ENCODE measurements at regions not wholly inside any gene's neighbourhood (a gene's known extent, or its start where the extent isn't known, plus 50 kb on each side); places are given as distances from the start of the nearest gene placed in this dataset.

DNA sequence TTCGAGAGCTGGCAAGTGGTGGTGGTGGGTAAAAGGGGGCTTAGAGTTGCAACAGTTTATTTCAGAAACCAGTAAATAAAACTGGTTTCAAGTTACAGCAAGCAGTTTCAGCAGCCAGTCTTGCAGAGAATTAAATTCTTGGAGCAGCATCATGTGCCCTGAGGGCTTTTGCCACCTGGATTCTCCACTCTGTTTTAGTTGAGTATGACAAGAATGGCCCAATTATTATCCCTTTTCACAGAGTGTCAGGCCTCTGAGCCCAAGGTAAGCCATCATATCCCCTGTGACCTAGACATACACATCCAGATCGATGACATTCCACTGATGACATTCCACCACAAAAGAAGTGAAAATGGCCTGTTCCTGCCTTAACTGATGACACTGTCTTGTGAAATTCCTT, 72.8 kb upstream of the FANCL start:
- Histone ChIP-seq H3K27me3 (ENCODE audit: insufficient read depth, low read depth, severe bottlenecking) (no peaks in the 10 kb centered on the region), H3K27ac (no peak overlapping the region), H3K4me3 (ENCODE audit: low read depth, low read length) (no peak overlapping the region), H3K36me3 (no peaks in the 10 kb centered on the region), H3K9me3 (ENCODE audit: severe bottlenecking) (peaks cover 3% of the 10 kb centered on the region)
- TF ChIP-seq, protein P1, sequence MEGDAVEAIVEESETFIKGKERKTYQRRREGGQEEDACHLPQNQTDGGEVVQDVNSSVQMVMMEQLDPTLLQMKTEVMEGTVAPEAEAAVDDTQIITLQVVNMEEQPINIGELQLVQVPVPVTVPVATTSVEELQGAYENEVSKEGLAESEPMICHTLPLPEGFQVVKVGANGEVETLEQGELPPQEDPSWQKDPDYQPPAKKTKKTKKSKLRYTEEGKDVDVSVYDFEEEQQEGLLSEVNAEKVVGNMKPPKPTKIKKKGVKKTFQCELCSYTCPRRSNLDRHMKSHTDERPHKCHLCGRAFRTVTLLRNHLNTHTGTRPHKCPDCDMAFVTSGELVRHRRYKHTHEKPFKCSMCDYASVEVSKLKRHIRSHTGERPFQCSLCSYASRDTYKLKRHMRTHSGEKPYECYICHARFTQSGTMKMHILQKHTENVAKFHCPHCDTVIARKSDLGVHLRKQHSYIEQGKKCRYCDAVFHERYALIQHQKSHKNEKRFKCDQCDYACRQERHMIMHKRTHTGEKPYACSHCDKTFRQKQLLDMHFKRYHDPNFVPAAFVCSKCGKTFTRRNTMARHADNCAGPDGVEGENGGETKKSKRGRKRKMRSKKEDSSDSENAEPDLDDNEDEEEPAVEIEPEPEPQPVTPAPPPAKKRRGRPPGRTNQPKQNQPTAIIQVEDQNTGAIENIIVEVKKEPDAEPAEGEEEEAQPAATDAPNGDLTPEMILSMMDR (IDR thresholded peaks at IDR 0.05; ENCODE audit: low read depth, low read length): no peak
- DNase-seq: no peak

DNA sequence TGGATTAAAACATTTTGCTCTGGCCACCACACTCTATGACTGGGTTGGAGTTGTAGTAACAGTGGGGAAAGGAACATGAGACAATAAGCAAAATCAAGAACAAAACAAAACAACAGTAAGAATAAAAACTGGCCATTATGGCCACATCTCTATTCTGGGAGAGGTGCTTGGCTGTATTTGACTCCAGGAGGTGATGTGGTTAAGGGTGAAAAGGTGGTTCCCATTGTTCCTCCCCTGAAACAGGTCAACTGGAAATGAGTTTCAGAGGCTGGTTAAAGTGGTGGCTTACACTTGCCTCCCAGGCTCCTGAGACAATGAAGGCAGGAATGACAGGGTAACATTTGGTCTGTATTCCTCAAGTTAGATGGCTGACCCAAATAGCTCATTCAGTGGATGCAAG, 67.3 kb upstream of the FANCL start:
- Histone ChIP-seq H3K4me3 (ENCODE audit: low read depth, low read length) (no peak overlapping the region), H3K27ac (no peak overlapping the region), H3K36me3 (no peaks in the 10 kb centered on the region), H3K9me3 (ENCODE audit: severe bottlenecking) (peaks cover 6% of the 10 kb centered on the region), H3K27me3 (ENCODE audit: insufficient read depth, low read depth, severe bottlenecking) (no peaks in the 10 kb centered on the region)
- no peak for DNase-seq
- TF ChIP-seq, protein P1 (IDR thresholded peaks at IDR 0.05; ENCODE audit: low read depth, low read length): no peak

DNA sequence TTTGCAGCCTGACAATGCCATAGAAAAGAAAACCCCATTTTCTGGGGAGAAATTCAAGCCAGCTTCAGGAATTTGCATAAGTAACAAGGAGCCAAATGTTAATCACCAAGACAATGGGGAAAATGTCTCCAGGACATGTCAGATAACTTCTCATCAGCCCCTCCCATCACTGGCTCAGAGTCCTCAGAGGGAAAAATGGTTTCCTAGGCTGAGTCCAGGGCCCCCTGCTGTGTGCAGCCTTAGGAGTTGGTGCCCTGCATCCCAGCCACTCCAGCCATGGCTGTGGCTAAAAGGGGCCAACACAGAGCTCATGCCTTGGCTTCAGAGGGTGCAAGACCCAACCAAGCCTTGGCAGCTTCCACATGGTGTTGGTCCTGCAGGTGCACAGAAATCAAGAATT, 63.7 kb upstream of the FANCL start:
- Histone ChIP-seq H3K27me3 (ENCODE audit: insufficient read depth, low read depth, severe bottlenecking) (no peaks in the 10 kb centered on the region), H3K4me3 (ENCODE audit: low read depth, low read length) (no peak overlapping the region), H3K36me3 (no peaks in the 10 kb centered on the region), H3K27ac (no peak overlapping the region), H3K9me3 (ENCODE audit: severe bottlenecking) (peaks cover 3% of the 10 kb centered on the region)
- DNase-seq: no peak
- TF ChIP-seq, protein P1 (IDR thresholded peaks at IDR 0.05; ENCODE audit: low read depth, low read length): no peak

DNA sequence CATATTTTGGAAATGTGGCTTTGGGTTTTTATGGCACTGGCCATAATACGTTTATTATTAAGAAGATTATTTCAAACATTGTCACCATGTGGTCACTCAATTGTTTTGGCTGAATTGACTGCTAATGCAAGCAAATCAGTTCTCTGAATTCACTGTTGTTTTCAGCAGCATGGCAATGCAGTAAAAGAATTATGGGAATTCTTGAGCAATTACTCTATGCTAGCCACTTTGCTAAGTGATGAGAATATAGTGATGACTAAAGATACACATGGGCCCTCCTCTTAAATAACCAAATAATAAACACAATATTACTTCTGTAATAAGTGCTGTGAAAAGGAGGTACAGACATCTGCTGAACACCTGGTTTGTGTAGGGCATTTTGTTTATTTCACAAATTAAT, 58.0 kb upstream of the FANCL start:
- no peaks in the 10 kb centered on the region for H3K27me3 ChIP-seq (ENCODE audit: insufficient read depth, low read depth, severe bottlenecking)
- no peaks in the 10 kb centered on the region for H3K36me3 ChIP-seq
- DNase-seq: no peak
- no peak overlapping the region for H3K4me3 ChIP-seq (ENCODE audit: low read depth, low read length)
- TF ChIP-seq, protein P1 (IDR thresholded peaks at IDR 0.05; ENCODE audit: low read depth, low read length): no peak
- H3K27ac ChIP-seq: no peak overlapping the region
- H3K9me3 ChIP-seq (ENCODE audit: severe bottlenecking): no peaks in the 10 kb centered on the region

DNA sequence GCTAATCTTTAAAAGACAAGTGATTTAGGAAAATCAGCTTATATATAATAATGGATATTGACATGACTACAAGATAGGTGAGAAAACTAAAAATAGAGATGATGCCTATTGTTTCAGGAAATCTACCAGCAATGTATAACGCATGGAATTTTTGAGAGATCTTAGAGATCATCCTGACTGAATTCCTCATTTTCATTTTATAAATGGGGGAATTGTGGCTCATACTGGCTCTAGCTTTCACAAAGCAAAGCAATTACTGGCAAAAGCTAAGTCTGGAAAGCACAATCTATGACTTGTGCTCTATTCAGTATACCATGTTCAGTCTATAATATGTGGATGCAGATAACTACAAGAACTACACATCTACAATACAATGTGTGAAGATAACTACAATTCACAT, 51.9 kb upstream of the FANCL start:
- Histone ChIP-seq H3K27ac (peak overlapping the region; percentile 70), H3K9me3 (ENCODE audit: severe bottlenecking) (no peaks in the 10 kb centered on the region), H3K27me3 (ENCODE audit: insufficient read depth, low read depth, severe bottlenecking) (no peaks in the 10 kb centered on the region), H3K36me3 (no peaks in the 10 kb centered on the region), H3K4me3 (ENCODE audit: low read depth, low read length) (no peak overlapping the region)
- DNase-seq: no peak
- TF ChIP-seq, protein P1 (IDR thresholded peaks at IDR 0.05; ENCODE audit: low read depth, low read length): no peak

DNA sequence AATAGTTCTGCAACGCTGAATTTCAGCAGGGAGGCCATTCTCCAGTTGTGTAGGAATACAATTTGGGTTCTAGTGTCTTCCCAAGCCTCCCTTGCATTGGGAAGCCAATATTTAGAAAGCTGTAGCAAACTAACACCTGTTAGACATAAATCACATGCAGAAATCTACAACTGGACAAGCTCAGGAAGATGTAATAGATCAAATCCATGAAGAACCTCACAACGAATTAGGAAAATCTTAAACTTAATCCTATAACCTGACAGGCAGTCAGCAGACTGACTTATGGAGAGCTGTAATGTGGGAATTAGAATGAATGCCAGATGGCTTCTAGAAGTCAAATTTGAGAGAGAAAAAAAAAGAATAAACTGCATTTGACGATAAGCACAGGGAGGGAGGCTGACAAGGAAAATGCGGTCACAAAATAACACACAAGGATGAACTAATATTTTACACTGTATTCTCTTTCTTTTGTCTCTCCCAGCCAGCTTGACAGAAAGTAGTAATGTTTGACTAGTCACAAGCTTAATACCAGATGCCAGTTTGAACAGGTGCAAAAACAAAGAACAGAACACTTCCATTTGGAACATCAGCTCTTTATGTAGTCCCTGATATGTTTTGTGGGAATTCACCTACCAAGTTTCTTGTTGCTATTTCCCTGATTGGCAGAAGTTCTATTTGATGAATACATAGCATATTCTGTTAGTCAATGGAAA, 50.8 kb upstream of the FANCL start:
- peak; percentile 23 for DNase-seq
- H3K27me3 ChIP-seq (ENCODE audit: insufficient read depth, low read depth, severe bottlenecking): no peaks in the 10 kb centered on the region
- peak overlapping the region; percentile 70 for H3K27ac ChIP-seq
- H3K4me3 ChIP-seq (ENCODE audit: low read depth, low read length): peak overlapping the region; percentile 13
- no peaks in the 10 kb centered on the region for H3K9me3 ChIP-seq (ENCODE audit: severe bottlenecking)
- TF ChIP-seq, protein P1 (IDR thresholded peaks at IDR 0.05; ENCODE audit: low read depth, low read length): no peak
- H3K36me3 ChIP-seq: no peaks in the 10 kb centered on the region

Data from WERI-Rb-1 (cell line).